Cardiac fibroblast (primary cell): ENCODE measurements at regions not wholly inside any gene's neighbourhood (a gene's known extent, or its start where the extent isn't known, plus 50 kb on each side); places are given as distances from the start of the nearest gene placed in this dataset.

ENCODE experiments used
- DNase-seq, 2 donors: peaks; one replicate each; pipeline versions ENCODE4 v3.0.0 to v3.0.0-alpha.2; 2010; ENCODE audit warnings: low read depth in 2 of 2
- H3K4me3 ChIP-seq, 2 donors: replicated peaks in 1 of 2; 1 replicate in 1 of 2; 2 replicates in 1 of 2; pipeline ENCODE4 v1.5.1; 2011; ENCODE audit warnings: low read depth in 2 of 2, low read length in 2 of 2, mild to moderate bottlenecking in 2 of 2, moderate library complexity in 1 of 2
- CTCF ChIP-seq: IDR thresholded peaks from one replicate; pipeline ENCODE4 v1.5.1; 2011; ENCODE audit warnings: low read depth, mild to moderate bottlenecking, low read length, inconsistent platforms

GRCh38 chr3:73954506-73954905 lies 329.8 kb upstream of the PDZRN3 start:
- TF ChIP-seq CTCF = no peak
- DNase-seq = no peak
- H3K4me3 ChIP-seq = no peak overlapping the region

GRCh38 chr3:73952781-73953180 lies 328.0 kb upstream of the PDZRN3 start:
- no peak overlapping the region for H3K4me3 ChIP-seq
- TF ChIP-seq CTCF = no peak
- no peak for DNase-seq

- H3K4me3 ChIP-seq = no peak overlapping the region
- DNase-seq = no peak
- TF ChIP-seq CTCF = no peak
These were observed 326.3 kb upstream of the PDZRN3 start for GRCh38 chr3:73950865-73951558.

- no peak overlapping the region for H3K4me3 ChIP-seq
- no peak for DNase-seq
- TF ChIP-seq CTCF = no peak
These were observed 320.8 kb upstream of the PDZRN3 start for GRCh38 chr3:73945541-73945940.

GRCh38 chr3:73939985-73940384 lies 315.2 kb upstream of the PDZRN3 start:
- H3K4me3 ChIP-seq = no peak overlapping the region
- DNase-seq = no peak
- no peak for TF ChIP-seq CTCF

GRCh38 chr3:73933585-73933984 lies 308.8 kb upstream of the PDZRN3 start:
- no peak overlapping the region for H3K4me3 ChIP-seq
- TF ChIP-seq CTCF = no peak

GRCh38 chr3:73927203-73927570 lies 302.4 kb upstream of the PDZRN3 start:
- H3K4me3 ChIP-seq = no peak overlapping the region
- no peak for DNase-seq
- no peak for TF ChIP-seq CTCF

More at GRCh38 chr3:73933585-73933984, 308.8 kb upstream of the PDZRN3 start:
- no peak for DNase-seq
